VCaP (cell line): ENCODE measurements at regions not wholly inside any gene's neighbourhood (a gene's known extent, or its start where the extent isn't known, plus 50 kb on each side); places are given as distances from the start of the nearest gene placed in this dataset.

Experiments used
- H3K27ac ChIP-seq: fragments of 450-650 bp; 2 replicates; pipeline ENCODE4 v1.5.1; 2017
- TF ChIP-seq, protein P1 (sequence below): fragments of 450-650 bp; conservative IDR thresholded peaks from 2 replicates; pipeline ENCODE4 v1.5.1; 2017; ENCODE audit warnings: mild to moderate bottlenecking, moderate library complexity

DNA sequence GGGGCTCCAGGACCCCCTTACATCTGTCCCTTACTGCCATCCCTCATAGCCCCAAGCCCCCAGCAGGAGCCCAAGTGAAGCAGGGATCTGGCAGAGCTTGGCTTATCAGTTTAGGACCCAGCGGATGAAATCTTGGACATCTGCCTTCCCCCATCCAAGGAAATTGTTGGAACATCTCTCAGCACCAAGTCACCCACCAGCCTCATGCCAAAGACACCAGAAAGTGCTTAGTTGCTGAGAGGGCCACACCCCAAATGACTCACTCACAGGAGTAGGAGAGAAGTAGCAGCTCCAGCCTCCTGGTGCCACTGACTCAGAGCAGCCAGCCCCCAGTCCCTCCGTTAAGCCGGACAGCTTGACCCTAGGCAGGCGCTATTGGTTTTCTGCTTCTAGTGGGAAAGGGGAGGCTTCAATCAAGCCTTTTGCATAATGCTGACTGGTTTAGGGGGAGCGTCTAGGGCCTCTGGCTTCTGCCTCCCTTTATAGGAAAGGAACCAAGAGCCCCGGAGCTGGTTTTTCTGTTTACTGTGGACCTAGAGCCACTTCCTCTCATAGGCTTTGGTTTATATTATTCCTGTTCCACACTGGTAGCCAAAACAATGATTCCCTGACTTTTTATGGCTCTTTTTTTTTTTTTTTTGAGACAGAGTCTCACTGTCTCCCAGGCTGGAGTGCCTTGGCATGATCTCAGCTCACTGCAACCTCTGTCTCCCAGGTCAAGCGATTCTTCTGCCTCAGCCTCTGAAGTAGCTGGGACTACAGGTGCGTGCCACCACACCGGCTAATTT lies 114.2 kb upstream of the IPO9 start:
- H3K27ac ChIP-seq = no peak overlapping the region
- TF ChIP-seq, protein P1, sequence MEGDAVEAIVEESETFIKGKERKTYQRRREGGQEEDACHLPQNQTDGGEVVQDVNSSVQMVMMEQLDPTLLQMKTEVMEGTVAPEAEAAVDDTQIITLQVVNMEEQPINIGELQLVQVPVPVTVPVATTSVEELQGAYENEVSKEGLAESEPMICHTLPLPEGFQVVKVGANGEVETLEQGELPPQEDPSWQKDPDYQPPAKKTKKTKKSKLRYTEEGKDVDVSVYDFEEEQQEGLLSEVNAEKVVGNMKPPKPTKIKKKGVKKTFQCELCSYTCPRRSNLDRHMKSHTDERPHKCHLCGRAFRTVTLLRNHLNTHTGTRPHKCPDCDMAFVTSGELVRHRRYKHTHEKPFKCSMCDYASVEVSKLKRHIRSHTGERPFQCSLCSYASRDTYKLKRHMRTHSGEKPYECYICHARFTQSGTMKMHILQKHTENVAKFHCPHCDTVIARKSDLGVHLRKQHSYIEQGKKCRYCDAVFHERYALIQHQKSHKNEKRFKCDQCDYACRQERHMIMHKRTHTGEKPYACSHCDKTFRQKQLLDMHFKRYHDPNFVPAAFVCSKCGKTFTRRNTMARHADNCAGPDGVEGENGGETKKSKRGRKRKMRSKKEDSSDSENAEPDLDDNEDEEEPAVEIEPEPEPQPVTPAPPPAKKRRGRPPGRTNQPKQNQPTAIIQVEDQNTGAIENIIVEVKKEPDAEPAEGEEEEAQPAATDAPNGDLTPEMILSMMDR = no peak

DNA sequence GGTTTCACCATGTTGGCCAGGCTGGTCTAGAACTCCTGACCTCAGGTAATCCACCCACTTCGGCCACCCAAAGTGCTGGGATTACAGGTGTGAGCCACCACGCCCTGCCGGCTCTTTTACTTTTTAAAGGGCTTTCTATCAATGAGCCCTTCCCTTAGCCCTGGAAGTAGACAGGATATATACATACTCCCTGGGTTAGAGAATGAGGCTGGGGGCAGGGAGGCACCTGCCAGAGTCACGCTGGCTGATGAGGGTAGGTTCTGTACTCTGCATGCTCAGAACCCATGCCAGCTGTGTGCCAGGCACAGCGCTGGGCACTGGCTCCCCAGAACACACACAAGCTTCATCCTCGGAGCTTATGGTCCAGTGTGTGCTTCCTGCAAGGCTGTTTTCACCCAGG lies 113.6 kb upstream of the IPO9 start:
- no peak overlapping the region for H3K27ac ChIP-seq
- TF ChIP-seq, protein P1 = no peak

DNA sequence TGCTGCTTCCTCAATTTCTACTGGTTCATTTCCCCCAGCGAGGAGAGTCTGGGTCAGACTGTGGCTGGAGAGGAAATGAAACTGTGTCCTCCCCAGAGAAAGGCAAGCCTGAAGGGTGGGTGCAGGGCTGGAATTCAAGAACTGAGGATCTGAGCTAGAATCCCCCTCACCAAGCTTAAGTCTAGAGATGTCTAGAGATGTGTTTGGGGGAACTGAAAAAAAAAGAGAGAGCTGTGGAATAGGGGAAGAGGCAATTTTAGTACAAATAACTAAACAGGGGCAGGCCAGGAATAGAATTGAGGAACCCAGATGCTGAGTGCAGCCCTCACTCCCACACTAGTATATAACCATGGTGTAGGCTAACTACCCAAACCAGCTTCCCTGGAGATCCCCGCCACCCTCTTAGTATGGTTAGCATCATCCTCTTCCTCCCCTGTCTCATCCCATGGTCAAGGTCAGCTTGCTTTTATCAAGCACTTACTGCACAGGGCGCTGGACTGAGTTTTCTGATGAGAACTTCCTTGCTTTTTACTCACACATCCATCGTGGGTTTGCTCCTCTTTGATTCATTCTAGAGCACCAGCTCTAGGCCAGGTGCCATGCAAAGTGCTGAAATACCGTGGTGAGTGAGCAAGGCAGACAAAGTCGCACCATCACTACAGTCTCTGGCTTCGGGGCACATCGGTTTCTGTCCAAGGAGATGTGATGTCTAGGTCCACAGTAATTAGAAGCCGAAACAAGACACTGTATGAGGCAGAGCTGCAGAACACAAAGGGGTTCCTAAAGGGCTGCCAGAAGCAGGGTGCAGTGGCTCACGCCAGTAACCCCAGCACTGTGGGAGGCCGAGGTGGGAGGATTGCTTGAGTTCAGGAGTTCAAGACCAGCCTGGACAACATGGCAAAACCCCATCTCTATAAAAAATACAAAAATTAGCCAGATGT lies 112.9 kb upstream of the IPO9 start:
- TF ChIP-seq, protein P1 = no peak
- H3K27ac ChIP-seq = no peak overlapping the region

DNA sequence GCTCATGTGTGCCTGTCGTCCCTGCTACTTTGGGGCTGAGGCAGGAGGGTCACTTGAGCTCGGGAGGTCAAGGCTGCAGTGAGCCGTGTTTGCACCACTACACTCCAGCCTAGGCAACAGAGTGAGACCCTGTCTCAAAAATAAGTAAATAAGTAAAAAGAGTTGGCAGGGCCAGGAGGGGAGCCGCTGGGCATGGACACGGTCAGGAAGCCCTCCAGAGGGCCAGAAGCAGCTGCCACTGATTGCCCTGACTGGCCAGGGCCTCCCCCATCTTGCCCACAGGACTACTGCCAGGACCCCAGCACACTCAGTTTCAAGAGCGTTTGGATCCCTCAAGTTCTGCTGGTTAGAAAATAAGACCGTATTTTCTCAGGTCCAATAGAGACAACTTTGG lies 112.2 kb upstream of the IPO9 start:
- H3K27ac ChIP-seq = no peak overlapping the region
- TF ChIP-seq, protein P1 = no peak

DNA sequence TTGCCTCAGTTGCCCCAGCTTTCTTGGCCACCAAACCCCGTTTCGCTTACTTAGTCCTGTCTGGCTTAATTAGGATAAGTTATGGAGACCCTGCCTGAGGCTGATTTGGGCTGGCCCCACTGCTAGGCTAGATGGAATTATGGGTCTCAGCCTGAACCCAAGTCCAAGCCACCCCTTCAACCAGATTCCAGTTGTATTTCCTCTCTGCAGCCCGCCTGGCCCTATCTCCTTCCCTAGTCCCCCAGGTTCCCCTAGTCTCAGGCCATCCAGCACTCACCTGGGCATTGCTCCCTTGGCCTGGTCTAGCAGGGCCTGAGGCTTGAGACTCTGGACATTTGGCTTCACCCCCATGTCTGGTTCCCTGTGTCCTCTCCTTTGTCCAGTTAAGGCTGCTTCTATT lies 111.7 kb upstream of the IPO9 start:
- H3K27ac ChIP-seq = no peak overlapping the region
- TF ChIP-seq, protein P1 = no peak

DNA sequence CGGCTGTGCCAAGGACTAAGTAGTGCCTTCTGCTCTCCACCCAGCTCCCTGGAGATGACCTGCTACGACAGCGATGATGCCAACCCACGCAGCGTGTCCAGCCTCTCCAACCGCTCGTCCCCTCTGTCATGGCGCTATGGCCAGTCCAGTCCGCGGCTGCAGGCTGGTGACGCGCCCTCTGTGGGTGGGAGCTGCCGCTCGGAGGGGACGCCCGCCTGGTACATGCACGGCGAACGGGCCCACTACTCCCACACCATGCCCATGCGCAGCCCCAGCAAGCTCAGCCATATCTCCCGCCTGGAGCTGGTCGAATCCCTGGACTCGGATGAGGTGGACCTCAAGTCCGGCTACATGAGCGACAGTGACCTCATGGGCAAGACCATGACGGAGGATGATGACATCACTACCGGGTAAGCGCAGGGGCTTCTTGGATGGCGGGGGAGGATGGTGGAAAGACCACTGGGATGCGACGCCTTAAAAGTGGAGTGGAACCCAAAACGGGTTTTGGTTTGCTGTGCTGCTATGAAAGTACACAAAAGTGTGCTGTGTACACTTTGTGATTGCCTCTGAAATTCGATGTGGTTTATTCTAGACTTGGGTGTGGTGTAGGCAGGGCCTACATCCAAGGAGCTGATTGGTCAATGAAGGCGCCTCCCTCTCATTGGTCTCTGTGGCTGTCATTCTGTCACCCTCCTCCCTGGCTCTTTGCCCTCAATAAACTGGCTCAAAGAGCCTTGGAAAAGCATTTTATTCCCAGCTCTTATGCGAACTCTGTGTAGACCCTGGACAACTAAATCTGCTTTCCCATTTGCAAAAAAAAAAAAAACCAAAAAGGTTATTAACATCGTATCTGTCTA lies 110.4 kb upstream of the IPO9 start:
- H3K27ac ChIP-seq = no peak overlapping the region
- TF ChIP-seq, protein P1 = no peak
